WI38 (cell line): ENCODE measurements at regions not wholly inside any gene's neighbourhood (a gene's known extent, or its start where the extent isn't known, plus 50 kb on each side); places are given as distances from the start of the nearest gene placed in this dataset.

ENCODE experiments used
- H3K4me3 ChIP-seq: 2 replicates; pipeline ENCODE4 v1.5.1; 2011; ENCODE audit warnings: low read depth, mild to moderate bottlenecking, control low read depth, low read length
- TF ChIP-seq, protein P1 (sequence below): IDR thresholded peaks from 2 replicates; pipeline ENCODE4 v1.5.1; 2012; ENCODE audit warnings: low read depth, mild to moderate bottlenecking, control low read depth, low read length

- TF ChIP-seq, protein P1, sequence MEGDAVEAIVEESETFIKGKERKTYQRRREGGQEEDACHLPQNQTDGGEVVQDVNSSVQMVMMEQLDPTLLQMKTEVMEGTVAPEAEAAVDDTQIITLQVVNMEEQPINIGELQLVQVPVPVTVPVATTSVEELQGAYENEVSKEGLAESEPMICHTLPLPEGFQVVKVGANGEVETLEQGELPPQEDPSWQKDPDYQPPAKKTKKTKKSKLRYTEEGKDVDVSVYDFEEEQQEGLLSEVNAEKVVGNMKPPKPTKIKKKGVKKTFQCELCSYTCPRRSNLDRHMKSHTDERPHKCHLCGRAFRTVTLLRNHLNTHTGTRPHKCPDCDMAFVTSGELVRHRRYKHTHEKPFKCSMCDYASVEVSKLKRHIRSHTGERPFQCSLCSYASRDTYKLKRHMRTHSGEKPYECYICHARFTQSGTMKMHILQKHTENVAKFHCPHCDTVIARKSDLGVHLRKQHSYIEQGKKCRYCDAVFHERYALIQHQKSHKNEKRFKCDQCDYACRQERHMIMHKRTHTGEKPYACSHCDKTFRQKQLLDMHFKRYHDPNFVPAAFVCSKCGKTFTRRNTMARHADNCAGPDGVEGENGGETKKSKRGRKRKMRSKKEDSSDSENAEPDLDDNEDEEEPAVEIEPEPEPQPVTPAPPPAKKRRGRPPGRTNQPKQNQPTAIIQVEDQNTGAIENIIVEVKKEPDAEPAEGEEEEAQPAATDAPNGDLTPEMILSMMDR, result no peak
Measured at GRCh38 chr4:10878861-10879260, 194.3 kb upstream of the CLNK start.

DNA sequence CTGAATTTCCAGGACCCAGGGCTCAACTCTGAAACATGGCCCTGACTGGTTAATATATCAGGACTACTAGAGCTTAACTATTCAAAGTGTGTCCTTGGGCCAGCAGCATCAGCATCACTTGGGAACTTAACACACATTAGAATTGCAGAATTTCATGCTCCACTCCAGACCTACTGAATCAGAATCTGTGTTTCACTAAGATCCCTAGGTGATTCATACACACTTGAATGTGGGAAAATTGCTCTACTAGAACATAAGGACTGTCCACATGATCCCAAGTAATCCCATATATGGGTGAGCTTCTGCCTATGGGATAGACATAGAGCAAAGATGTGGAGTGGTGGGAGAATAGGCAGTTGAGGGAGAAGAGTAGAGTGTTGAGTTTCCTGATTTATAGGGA lies 192.5 kb upstream of the CLNK start:
- TF ChIP-seq, protein P1, result no peak
- H3K4me3 ChIP-seq, result no peak overlapping the region

More at GRCh38 chr4:10878861-10879260, 194.3 kb upstream of the CLNK start:
- H3K4me3 ChIP-seq, result no peak overlapping the region

- TF ChIP-seq, protein P1, result no peak
- no peak overlapping the region for H3K4me3 ChIP-seq
Measured at GRCh38 chr4:10875144-10875799, 190.7 kb upstream of the CLNK start.

- no peak overlapping the region for H3K4me3 ChIP-seq
- TF ChIP-seq, protein P1, result no peak
Measured at GRCh38 chr4:10873809-10874208, 189.2 kb upstream of the CLNK start.

GRCh38 chr4:10872833-10873517 lies 188.4 kb upstream of the CLNK start:
- no peak overlapping the region for H3K4me3 ChIP-seq
- TF ChIP-seq, protein P1, result no peak

GRCh38 chr4:10866666-10867065 lies 182.1 kb upstream of the CLNK start:
- no peak overlapping the region for H3K4me3 ChIP-seq
- TF ChIP-seq, protein P1, result no peak

GRCh38 chr4:10861036-10861435 lies 176.5 kb upstream of the CLNK start:
- TF ChIP-seq, protein P1, result no peak
- H3K4me3 ChIP-seq, result no peak overlapping the region
